ENCODE measurements at regions not wholly inside any gene's neighbourhood (a gene's known extent, or its start where the extent isn't known, plus 50 kb on each side); places are given as distances from the start of the nearest gene placed in this dataset.
A peak's percentile ranks its signal among the peaks of the same experiment; 100 is the strongest.

GRCh38 chrX:27924718-27925117 is 56.5 kb downstream of the DCAF8L1 start:
- DNase-seq = no peak

GRCh38 chrX:27924261-27924660 is 57.0 kb downstream of the DCAF8L1 start:
- DNase-seq = no peak

- DNase-seq = peak in 2 of 3 donors; percentile 4 to 22
Observed at GRCh38 chrX:27918799-27919198, 62.5 kb downstream of the DCAF8L1 start.

- no peak for DNase-seq
Observed at GRCh38 chrX:27917713-27918500, 63.3 kb downstream of the DCAF8L1 start.

GRCh38 chrX:27915617-27916016 is 65.6 kb downstream of the DCAF8L1 start:
- peak; percentile 54 to 77 (median 71) for DNase-seq

GRCh38 chrX:27910412-27910811 is 70.8 kb downstream of the DCAF8L1 start:
- DNase-seq = no peak

DNA sequence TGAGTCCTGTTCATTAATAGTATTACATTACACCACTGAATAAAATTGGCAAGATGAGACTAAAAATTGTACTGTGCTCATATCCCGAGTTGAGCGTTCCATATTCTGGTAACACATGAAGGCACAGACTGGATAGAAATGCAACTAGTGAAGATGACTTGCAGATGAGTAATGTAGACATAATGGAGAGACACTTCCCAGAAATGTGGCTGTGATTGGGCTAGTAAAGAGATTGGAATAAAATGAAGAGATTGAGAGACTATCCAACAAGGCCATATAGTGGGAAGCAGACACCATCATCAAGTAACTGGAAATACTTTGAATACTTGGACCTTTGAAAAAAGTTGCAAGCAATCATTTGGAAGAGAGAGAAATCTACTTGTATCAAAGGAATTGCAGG is 77.3 kb downstream of the DCAF8L1 start:
- DNase-seq = no peak

GRCh38 chrX:27893871-27894270 is 86.1 kb downstream of the MAGEB10 start:
- no peak for DNase-seq

DNA sequence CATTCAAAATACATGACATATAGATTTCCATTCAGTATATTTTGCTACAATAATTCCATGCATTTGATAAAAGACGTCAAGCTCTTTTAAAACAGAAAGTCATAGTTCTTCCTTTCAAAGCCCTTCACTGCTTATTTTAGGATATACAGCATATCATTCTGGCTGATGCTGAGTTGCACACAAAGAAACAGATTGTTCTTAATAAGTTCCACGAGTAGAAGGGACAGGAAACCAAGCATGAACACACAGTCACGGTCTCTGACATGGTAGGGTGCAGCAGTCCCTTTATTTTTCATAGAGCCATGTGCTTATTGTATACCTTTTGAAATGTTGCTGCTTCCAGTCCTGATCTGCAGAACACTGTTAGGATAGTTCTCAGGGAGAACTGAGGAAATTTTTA is 85.4 kb downstream of the MAGEB10 start:
- DNase-seq = no peak

DNA sequence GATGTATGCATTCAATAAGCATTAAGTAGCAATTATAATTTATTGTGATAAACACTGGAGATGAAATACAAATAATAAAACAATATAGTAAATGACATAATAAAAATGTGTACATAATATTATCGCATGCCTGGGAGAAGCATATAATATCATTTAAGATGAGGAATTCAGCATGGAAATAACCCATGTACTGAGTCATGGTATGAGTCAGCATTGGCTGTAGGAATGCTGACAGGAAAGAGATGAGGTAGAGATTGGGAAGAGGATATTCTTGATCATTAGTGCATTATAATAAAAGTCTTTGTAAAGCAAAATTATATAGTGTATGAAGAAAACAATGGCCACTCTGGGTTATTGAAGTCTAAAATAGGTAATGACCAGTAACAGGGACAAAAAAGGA is 82.8 kb downstream of the MAGEB10 start:
- peak in 1 of 3 donors; percentile 10 for DNase-seq

DNA sequence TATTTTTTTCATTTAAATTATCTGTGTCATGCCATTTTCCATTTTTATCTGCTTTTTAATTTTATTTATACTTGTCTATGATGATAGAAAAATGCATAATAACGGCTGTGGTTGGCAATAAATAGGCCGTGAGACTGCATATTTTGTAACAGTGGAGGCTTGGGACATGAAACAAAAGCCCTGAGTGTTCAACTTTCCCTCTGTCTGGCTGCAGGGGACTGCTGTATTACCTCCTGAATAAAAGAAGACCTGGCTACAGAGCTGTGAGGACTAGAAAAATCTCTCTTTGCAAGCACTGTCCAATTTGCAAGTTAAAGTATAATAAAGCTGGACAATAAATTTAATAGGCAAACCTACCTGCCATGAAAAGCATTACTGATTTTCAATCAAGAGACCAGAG is 82.1 kb downstream of the MAGEB10 start:
- no peak for DNase-seq

DNA sequence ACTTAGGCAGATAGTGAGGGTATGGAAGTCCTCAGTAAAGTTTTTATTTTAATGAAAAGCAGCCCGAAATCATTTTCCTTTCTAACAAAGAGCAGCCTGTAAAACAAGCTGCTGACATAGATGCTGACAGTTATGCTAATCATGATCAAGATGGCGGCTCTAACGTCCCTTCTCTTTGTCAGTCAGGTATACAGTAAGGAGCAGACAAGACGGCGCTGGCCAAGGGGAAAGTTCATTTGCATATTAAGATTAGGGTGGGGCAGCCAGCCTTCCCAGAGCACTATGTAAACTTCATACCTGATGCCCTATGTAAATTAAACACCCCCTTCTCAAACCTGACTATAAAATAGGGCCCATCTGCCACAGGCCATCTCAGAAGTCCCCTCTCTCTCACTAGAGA is 76.9 kb downstream of the MAGEB10 start:
- DNase-seq = no peak

DNA sequence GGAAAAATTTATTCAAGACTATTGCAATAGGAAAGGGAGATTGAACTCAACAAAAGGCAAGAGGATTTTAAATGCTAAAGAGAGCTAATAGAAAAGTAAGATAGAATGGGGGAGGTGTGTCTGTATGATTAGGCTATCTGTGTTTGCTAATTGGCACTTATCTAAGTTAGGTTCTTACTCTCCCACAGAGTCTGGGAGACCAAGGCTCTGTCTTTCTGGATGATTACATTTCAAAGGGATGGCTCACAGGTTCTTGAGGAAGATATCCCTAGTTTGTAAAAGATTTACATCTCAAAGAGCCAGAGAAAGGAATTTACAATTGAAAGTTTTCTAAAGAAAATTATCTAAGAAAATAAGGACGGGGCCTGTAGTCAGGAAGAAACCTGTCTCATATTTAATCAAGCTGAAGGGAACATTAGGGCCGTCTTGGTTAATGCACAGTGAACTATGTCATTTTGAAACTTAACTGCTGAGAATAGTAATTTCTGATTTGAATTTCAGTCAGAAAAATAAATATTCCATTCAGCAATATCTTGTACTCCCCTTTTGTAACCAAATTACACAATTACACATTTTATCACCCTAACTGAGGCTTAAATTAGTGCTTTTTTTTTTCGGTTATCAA is 75.8 kb downstream of the MAGEB10 start:
- no peak for DNase-seq

GRCh38 chrX:27882695-27883094 is 74.9 kb downstream of the MAGEB10 start:
- no peak for DNase-seq

DNA sequence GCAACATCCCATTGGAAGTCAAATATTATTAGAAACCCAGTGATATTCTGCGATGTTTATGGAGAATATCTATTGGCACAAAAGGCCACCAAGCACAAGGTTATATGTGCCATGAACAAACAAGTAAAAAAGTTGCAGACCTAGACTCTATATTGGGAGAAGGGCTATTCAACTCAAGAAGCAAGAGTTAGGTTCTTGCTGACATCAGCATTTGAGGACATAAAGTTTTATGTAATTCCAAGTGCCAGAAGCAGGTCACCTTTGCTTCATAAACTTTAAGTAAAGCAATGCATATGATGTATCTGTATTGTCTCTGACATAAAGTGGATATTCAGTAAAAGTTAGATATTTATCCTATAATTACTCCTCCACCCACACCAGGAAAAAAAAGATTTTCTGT is 71.1 kb downstream of the MAGEB10 start:
- no peak for DNase-seq
